GM19395 (cell line): ENCODE measurements at regions not wholly inside any gene's neighbourhood (a gene's known extent, or its start where the extent isn't known, plus 50 kb on each side); places are given as distances from the start of the nearest gene placed in this dataset.
"Not testable (repeated sequence)": the region's sequence is repeated elsewhere in the genome, so short reads cannot be mapped to it uniquely, and the experiment has no call there.

Source experiments
- ATAC-seq: cut with Tn5 transposase; IDR thresholded peaks from one replicate; pipeline ENCODE4 v1.9.1; 2021; ENCODE audit warnings: mild to moderate bottlenecking, moderate library complexity; ENCODE audit not compliant: unreplicated experiment

DNA sequence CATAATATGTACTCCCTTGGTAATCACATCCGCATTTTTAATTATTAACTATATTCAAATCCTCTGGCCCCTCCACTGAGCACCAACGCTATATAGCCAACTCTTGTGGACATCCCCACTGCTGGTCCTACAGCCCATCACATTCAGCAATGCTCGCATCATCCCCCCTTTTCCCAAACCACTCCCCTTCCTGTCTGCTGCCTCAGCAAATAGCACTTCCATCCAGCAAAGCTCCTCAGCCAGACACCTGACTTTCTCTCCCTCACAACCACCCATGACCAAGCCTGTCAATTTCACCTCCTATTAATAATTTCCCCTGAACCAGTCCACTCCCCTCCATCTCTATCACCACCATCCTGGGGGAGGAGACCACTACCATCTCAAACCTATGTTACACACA, 65.5 kb upstream of the KIF2A start:
- not testable (repeated sequence) for ATAC-seq

DNA sequence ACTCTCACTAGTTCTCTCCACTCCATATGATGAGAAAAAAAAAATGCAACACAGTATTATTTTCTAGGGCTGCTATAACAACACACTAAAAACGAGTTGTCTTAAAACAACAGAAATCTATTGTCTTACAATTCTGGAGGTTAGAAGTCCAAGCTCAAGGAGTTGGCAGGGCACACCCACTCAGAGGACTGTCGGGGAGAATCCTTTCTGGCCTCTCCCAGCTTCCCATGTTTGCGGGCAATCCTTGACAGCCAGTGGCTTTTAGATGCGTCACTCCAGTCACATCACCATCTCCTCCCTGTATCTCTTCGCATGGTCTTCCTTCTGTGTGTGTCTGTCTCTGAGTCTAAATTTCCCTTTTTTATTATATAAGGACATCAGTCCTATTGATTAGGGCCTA, 64.0 kb upstream of the KIF2A start:
- not testable (repeated sequence) for ATAC-seq

DNA sequence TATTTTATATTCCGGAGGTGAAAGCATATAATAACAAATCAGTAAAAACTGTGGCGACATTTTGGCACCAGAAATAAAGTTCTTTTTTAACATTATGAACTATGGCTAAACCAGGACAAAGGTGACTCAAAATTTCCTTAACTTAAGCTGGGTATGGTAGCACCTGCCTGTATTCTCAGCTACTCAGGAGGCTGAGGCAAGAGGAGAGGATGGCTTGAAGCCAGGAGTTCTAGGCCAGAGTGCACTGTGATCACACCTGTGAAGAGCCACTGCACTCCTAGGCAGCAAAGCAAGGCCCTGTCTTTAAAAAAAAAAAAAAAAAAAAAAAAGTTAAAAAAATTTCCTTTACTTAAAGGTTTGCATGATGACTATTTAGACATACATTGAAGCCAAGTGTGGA, 63.0 kb upstream of the KIF2A start:
- not testable (repeated sequence) for ATAC-seq

DNA sequence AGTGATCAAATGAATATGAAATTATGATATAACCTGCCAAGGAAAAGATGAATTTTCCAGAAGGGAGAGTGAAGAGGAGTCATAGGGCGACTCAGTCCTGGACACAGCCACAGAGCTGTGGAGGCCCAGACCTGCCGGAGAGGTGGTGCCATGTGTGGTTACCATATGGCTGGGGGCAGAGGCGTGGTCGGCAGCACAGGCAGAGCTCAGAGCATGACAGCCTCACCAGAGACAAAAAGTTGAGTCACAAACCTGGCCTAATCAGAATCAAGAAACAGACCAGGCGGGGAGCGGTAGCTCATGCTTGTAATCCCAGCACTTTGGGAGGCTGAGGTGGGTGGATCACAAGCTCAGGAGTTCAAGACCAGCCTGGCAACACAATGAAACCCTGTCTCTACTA, 57.8 kb upstream of the KIF2A start:
- ATAC-seq, result not testable (repeated sequence)

DNA sequence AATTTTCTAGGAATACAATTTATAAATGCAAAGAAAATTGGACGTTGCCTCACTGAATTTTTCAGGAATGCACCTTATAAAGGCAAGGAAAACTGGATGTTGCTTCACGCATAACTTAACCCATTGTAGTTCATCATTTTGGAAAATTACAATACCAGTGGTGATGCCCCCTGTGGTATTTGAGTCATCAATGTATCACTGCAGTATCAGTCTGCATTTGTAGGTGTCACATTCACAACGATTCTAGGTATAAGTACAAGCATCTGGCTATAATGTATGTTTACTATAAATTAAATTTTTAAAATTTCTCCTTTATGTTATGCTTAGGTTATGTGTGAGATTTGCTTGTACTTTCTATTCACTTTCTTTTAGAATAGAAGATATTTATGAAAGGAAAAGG, 55.9 kb upstream of the KIF2A start:
- not testable (repeated sequence) for ATAC-seq

DNA sequence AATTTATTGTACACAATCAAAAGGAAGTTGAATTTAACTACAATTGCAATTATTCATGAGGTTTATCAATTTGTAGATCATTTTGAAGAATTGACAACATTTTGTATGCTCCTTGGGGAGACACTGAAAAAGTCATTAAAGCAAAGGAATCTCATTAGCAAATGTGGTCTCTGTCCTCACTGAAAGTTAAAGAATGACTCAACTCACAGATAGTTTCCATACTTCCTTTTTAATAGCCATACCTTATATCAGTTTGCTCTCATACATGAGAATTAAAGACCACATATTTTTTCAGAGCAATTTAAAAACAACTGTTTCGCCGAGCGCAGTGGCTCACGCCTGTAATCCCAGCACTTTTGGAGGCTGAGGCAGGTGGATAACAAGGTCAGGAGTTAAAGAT, 55.1 kb upstream of the KIF2A start:
- peak; percentile 70 for ATAC-seq

DNA sequence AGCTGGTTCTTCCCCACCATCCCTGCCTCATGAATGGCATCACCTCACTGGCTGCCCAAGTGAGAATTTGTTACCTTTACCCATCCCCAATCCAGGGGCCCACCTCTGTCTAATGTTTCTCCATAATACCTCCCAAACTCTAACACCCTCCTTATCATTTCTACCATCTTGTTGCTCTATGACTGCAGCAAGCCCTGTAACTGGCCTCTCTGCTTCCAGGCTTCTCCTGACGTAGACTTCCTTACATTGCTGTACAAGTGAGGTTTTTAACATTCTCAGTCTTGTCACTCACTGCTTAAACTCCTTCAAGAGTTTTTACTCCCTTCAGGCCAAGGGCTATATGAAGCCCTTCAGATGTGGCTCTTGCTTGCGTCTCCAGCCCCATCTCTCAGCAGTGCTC, 53.5 kb upstream of the KIF2A start:
- ATAC-seq, result not testable (repeated sequence)

DNA sequence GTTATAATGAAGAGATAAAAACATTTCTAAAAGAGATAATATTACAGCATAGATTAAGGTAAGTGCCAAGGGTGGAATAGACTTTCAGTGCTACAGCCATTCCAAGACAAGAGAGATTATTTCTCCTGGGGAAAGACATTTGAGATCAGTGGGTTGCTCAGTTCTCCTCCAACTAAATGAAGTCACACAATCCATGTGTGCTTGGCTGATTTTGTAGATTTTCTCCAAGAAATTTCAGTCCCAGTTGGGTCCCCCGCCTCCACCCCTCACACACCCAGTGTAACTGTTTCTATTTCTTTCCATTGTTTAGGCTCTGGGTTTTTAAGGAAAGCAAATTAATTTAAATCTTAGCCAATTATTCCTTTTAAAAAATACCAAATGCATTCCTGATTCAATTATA, 50.5 kb upstream of the KIF2A start:
- ATAC-seq, result not testable (repeated sequence)

DNA sequence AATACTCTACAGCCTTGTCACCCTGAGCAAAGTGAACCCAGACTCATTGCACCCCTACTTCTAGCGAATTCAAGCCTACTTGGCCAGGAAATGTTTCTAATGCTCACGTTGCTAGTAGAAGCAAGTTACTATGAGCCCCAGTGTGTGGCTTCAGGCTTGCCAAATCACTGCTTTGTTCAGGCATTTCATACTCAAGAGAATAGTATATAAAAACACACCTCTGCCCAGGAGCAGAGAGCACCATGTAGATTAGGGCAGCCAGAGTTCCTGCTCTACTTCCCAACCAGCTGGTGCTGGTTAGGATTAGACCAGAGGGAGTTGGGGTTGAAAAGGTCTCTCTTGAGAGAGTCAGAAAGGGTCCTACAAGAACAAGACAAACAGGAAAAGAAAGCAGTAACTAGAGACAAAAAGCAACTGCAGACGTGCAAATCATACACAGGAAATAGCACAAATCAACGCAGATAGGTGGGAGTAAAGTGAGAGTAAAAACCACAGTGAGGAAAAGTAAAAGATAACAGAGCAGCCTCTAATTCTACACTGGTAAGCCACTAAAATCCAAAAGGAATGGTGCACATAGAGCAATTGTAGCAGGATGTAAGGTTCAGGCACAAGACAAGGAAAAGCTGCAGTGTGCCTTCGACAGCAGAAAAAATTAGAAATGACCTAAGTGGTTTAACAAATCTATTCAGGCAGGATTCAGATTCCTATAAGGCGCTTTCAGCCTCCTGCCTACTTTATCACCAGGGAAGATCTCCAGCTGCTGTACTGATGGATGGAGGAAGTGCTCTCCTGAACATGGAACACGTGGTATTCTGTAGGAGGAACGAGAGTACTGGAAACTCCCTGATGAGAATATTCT, 49.6 kb upstream of the KIF2A start:
- ATAC-seq, result peak; percentile 79
